Stimulated activated naive CD4-positive, alpha-beta T cell (primary cell): ENCODE measurements at regions not wholly inside any gene's neighbourhood (a gene's known extent, or its start where the extent isn't known, plus 50 kb on each side); places are given as distances from the start of the nearest gene placed in this dataset.
"Not testable (repeated sequence)": the region's sequence is repeated elsewhere in the genome, so short reads cannot be mapped to it uniquely, and the experiment has no call there.

Experiments
- DNase-seq, 6 experiments: peaks; one replicate each; lab custom pipeline; 2025; lab: John Stamatoyannopoulos, UW

GRCh38 chr2:150847578-150847977 is 360.1 kb upstream of the RND3 start:
- no peak for DNase-seq

GRCh38 chr2:150846691-150847090 is 359.2 kb upstream of the RND3 start:
- DNase-seq = no peak

GRCh38 chr2:150832686-150833085 is 345.2 kb upstream of the RND3 start:
- DNase-seq = no peak

GRCh38 chr2:150824118-150824517 is 336.7 kb upstream of the RND3 start:
- no peak for DNase-seq

DNA sequence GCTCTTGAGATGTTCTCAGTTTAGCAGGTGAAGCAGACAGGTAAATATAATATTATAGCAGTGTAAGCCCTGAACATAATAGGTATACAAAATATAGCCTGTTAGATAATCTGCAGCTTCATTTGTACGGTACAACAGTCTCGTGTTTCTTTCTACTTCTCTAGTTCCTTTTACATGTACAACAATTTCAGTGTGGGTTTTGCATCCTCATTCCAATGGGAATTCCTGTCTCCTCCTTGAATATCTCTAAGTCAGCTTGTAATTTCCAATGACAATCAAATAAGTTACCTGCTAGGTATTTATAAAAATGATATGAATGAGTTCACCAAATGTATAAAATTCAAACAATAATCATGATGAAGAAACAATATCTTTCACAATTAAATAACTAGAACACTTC is 330.0 kb upstream of the RND3 start:
- no peak for DNase-seq

GRCh38 chr2:150812664-150813367 is 325.3 kb upstream of the RND3 start:
- DNase-seq = no peak

GRCh38 chr2:150812066-150812465 is 324.6 kb upstream of the RND3 start:
- no peak for DNase-seq

DNA sequence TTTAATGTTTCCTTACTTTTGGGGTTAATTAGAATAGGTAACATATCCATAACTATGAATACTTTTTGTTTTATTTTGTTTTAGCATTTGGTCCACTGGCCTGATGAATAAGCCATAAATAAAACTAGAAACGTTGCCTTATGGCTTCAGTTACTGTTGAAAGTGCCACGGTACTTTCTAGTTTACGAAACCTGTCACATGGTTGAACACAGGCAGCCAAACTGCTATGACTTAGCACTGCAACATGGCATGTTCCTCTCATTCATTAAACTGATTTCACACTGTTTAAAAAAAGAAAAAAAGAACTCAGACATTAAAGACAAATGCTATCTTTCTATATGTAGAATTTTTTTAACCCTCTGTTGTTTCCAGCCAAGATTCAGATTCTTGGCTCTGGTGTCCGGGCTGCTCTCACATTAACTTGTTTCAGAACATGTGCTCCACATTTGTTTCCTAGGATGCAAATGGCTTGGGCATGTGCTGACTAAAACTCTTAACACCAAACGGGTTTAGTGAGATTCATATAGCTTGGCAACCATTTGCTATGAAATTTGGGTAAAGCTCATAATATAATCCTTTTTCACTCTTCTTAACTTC is 323.9 kb upstream of the RND3 start:
- no peak for DNase-seq

DNA sequence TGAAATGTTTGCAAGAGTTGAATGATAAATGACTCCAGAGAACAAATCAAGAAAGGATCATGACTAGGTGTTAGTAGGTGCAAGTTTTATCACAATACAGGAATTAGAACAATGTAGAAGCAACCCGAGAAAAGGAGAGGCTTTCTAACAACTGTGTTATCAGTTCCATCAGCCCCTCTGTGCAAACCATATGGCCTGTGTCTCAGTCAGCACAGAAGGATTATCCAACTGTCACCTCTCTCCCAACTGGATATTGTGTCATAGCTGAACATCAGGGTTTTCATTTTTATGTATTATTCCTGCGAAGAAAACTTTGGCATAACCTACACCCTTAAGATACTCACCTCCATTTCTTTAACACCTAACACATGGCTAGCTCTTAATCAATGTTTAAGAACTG is 321.6 kb upstream of the RND3 start:
- no peak for DNase-seq

DNA sequence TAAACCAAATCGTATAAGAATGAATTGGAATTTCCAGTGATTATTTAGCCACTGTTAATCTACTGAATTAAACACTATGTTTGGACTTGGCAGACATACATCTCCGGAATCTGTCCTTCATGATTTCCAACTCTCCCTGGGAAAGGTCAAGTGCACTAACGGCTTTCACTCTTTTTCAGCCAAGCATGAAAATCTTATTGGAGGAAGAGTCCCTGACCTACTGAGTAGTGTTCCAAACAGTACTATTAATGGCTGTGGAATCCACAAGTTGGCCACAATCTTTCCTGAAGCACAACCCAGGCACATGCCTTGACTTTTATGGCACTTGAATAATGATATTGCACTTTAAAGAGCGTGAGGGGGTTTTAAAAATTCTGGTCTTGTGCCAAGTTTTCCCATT is 318.9 kb upstream of the RND3 start:
- DNase-seq = no peak

GRCh38 chr2:150803689-150804398 is 316.4 kb upstream of the RND3 start:
- DNase-seq = no peak

- DNase-seq = no peak
Observed at GRCh38 chr2:150802635-150803034, 315.2 kb upstream of the RND3 start.

- DNase-seq = not testable (repeated sequence)
Observed at GRCh38 chr2:150796236-150796635, 308.8 kb upstream of the RND3 start.

- DNase-seq = no peak
Observed at GRCh38 chr2:150792780-150793300, 305.4 kb upstream of the RND3 start.

GRCh38 chr2:150791567-150791966 is 304.1 kb upstream of the RND3 start:
- no peak for DNase-seq

- DNase-seq = no peak
Observed at GRCh38 chr2:150789376-150789905, 302.0 kb upstream of the RND3 start.

- DNase-seq = no peak
Observed at GRCh38 chr2:150788426-150789140, 301.1 kb upstream of the RND3 start.

GRCh38 chr2:150787353-150788093 is 300.1 kb upstream of the RND3 start:
- DNase-seq = no peak

DNA sequence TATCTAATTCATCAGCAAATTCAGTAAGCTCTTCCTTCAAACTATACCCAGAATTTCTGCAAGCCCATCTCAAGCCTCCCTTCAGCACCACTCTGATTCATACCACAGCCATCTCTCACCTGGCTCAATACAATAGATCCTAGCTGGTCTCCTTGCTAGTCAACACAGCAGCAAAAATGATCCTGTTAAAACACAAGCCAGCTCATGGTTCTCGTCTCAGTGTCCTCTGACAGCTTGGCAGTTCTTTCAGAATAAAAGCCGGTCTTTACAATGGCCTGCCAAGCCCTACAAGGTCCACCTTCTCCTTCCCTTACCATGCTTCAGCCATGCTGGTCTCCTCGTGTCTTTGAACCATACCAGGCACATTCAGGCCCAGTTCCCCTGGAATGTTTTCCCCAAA is 296.9 kb upstream of the RND3 start:
- no peak for DNase-seq

- DNase-seq = no peak
Observed at GRCh38 chr2:150783896-150784295, 296.4 kb upstream of the RND3 start.

GRCh38 chr2:150783015-150783414 is 295.5 kb upstream of the RND3 start:
- DNase-seq = no peak
